GM23338 (cell line): ENCODE measurements at regions not wholly inside any gene's neighbourhood (a gene's known extent, or its start where the extent isn't known, plus 50 kb on each side); places are given as distances from the start of the nearest gene placed in this dataset.

Source experiments
- ATAC-seq: fragments of 200-7000 bp; cut with Tn5 transposase; 3 replicates; pipeline ENCODE4 v1.9.1; 2020
- DNase-seq: peaks from one replicate; pipeline ENCODE4 v3.0.0-alpha.2; 2015; ENCODE audit warnings: low spot score
- H2AFZ ChIP-seq: fragments of 200-600 bp; sonication (generic); 2 replicates; pipeline ENCODE4 v1.8.0; 2016; ENCODE audit warnings: antibody characterized with exemption, mild to moderate bottlenecking, moderate library complexity
- H3F3A ChIP-seq: fragments of 200-600 bp; sonication (generic); replicated peaks from 2 replicates; pipeline ENCODE4 v1.8.0; 2017; ENCODE audit warnings: antibody characterized with exemption, mixed run types, low read depth
- H3K27ac ChIP-seq: fragments of 200-600 bp; sonication (generic); 2 replicates; pipeline ENCODE4 v1.6.1; 2016; ENCODE audit warnings: low read depth
- H3K27me3 ChIP-seq: fragments of 200-600 bp; sonication (generic); 2 replicates; pipeline ENCODE4 v1.8.0; 2016; ENCODE audit warnings: mild to moderate bottlenecking, mixed run types, moderate library complexity; ENCODE audit not compliant: insufficient read depth
- H3K36me3 ChIP-seq: fragments of 200-600 bp; sonication (generic); 2 replicates; pipeline ENCODE4 v1.8.0; 2016; ENCODE audit warnings: mild to moderate bottlenecking; ENCODE audit not compliant: insufficient read depth
- H3K4me1 ChIP-seq: fragments of 200-600 bp; sonication (generic); 2 replicates; pipeline ENCODE4 v1.8.0; 2016; ENCODE audit warnings: mild to moderate bottlenecking, moderate library complexity; ENCODE audit not compliant: insufficient read depth
- H3K4me2 ChIP-seq: fragments of 200-600 bp; sonication (generic); 2 replicates; pipeline ENCODE4 v1.7.1; 2017; ENCODE audit warnings: mixed run types
- H3K4me3 ChIP-seq: fragments of 200-600 bp; sonication (generic); 2 replicates; pipeline ENCODE4 v1.6.1; 2016; ENCODE audit warnings: mixed run types
- H3K79me2 ChIP-seq: fragments of 200-600 bp; sonication (generic); replicated peaks from 2 replicates; pipeline ENCODE4 v1.8.0; 2017; ENCODE audit warnings: mild to moderate bottlenecking; ENCODE audit not compliant: insufficient read depth
- H3K9me2 ChIP-seq: fragments of 200-600 bp; sonication (generic); 2 replicates; pipeline ENCODE4 v1.8.0; 2017; ENCODE audit not compliant: insufficient read depth
- H4K20me1 ChIP-seq: fragments of 200-600 bp; sonication (generic); replicated peaks from 2 replicates; pipeline ENCODE4 v1.8.0; 2017; ENCODE audit warnings: mild to moderate bottlenecking; ENCODE audit not compliant: insufficient read depth
- H3K27ac Mint-ChIP-seq: 2 replicates; pipeline ENCODE4 v1.8.0; 2020; ENCODE audit warnings: inconsistent platforms, mild to moderate bottlenecking, moderate library complexity, mixed read lengths
- H3K27me3 Mint-ChIP-seq: 3 replicates; pipeline ENCODE4 v1.8.0; 2022; ENCODE audit warnings: low read depth, mild to moderate bottlenecking, moderate library complexity, mixed read lengths, inconsistent platforms; ENCODE audit not compliant: insufficient read depth, poor library complexity
- H3K36me3 Mint-ChIP-seq: 3 replicates; pipeline ENCODE4 v1.8.0; 2021; ENCODE audit warnings: low read depth, mild to moderate bottlenecking, inconsistent platforms, moderate library complexity, mixed read lengths
- H3K4me1 Mint-ChIP-seq: 3 replicates; pipeline ENCODE4 v1.8.0; 2020; ENCODE audit warnings: mild to moderate bottlenecking, inconsistent platforms, mixed read lengths
- H3K4me3 Mint-ChIP-seq: 3 replicates; pipeline ENCODE4 v1.8.0; 2021; ENCODE audit warnings: moderate library complexity, mild to moderate bottlenecking, inconsistent platforms, mixed read lengths
- H3K9me3 Mint-ChIP-seq: 3 replicates; pipeline ENCODE4 v1.8.0; 2020; ENCODE audit warnings: moderate library complexity, mild to moderate bottlenecking, inconsistent platforms, mixed read lengths
- CREB1 ChIP-seq: fragments of 250-450 bp; sonication (Bioruptor Pico); IDR thresholded peaks from 2 replicates; pipeline ENCODE4 v1.5.0; 2020; ENCODE audit warnings: low read depth, mild to moderate bottlenecking, moderate library complexity
- EZH2phosphoT487 ChIP-seq: fragments of 200-600 bp; sonication (generic); IDR thresholded peaks from one replicate; pipeline ENCODE4 v1.8.1; 2018; ENCODE audit warnings: antibody characterized with exemption; ENCODE audit not compliant: unreplicated experiment
- JUNB ChIP-seq: IDR thresholded peaks from one replicate; pipeline ENCODE4 v1.6.1; 2016; ENCODE audit warnings: antibody characterized with exemption; ENCODE audit not compliant: unreplicated experiment
- NANOG ChIP-seq: IDR thresholded peaks from 2 replicates; pipeline ENCODE4 v1.6.1; 2016; ENCODE audit warnings: antibody characterized with exemption, borderline replicate concordance
- POLR2AphosphoS5 ChIP-seq: IDR thresholded peaks from 2 replicates; pipeline ENCODE4 v1.6.1; 2016; ENCODE audit warnings: antibody characterized with exemption, low read depth
- STAT1 ChIP-seq: IDR thresholded peaks from one replicate; pipeline ENCODE4 v1.6.1; 2016; ENCODE audit warnings: antibody characterized with exemption; ENCODE audit not compliant: unreplicated experiment
- ZNF114 ChIP-seq: fragments of 250-450 bp; sonication (Bioruptor Pico); IDR thresholded peaks from 2 replicates; pipeline ENCODE4 v1.5.0; 2020; ENCODE audit warnings: mild to moderate bottlenecking, moderate library complexity
- ZNF331 ChIP-seq: fragments of 250-450 bp; sonication (Bioruptor Pico); IDR thresholded peaks from 2 replicates; pipeline ENCODE4 v1.5.0; 2020; ENCODE audit warnings: low read depth, mild to moderate bottlenecking, moderate library complexity
- TF ChIP-seq, protein P1 (sequence below): fragments of 250-450 bp; sonication (Bioruptor Pico); IDR thresholded peaks from 2 replicates; pipeline ENCODE4 v1.5.0; 2020; ENCODE audit warnings: mild to moderate bottlenecking, moderate library complexity
- TF ChIP-seq, protein P2 (sequence below), 2 experiments: fragments of 200-600 bp in 1 of 2; sonication (generic) in 1 of 2; conservative IDR thresholded peaks; 2 replicates each; pipeline versions ENCODE4 v1.5.1 to v1.6.1; 2016 to 2017; ENCODE audit warnings: antibody characterized with exemption in 2 of 2, low read depth in 2 of 2, mild to moderate bottlenecking in 2 of 2, moderate library complexity in 1 of 2
- TF ChIP-seq, protein P3 (sequence below): IDR thresholded peaks from 2 replicates; pipeline ENCODE4 v1.6.1; 2016; ENCODE audit warnings: antibody characterized with exemption
- TF ChIP-seq, protein P4 (sequence below): IDR thresholded peaks from one replicate; pipeline ENCODE4 v1.6.1; 2018; ENCODE audit warnings: antibody characterized with exemption; ENCODE audit not compliant: unreplicated experiment

DNA sequence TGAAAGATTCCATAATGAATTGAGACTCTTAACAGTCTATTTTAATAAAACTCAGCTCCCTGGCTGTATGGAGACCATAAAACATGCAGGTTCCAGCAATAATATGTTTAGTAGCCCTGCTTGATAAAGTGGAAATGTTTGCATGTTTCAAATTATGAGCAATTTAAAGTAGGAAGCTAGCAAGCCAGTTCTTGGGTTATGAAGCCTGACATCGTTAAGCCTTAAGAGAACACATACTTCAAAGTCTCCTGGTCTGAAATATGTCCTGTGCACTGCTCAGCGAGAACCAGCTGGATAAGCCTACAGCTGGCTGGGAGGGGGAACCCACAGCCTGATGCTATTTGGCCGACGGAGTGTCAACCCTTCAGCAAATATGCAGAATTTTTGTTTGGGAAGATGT, 140.3 kb downstream of the SALL1 start:
- H3K9me2 ChIP-seq: no peaks in the 10 kb centered on the region
- H3K27me3 ChIP-seq: no peaks in the 10 kb centered on the region
- no peaks in the 10 kb centered on the region for H3K36me3 ChIP-seq
- H3K4me3 ChIP-seq: no peak overlapping the region
- no peak overlapping the region for H3K27ac ChIP-seq
- no peaks in the 10 kb centered on the region for H4K20me1 ChIP-seq
- H2AFZ ChIP-seq: no peak overlapping the region
- no peak overlapping the region for H3K4me2 ChIP-seq
- TF ChIP-seq STAT1 (no peak), ZNF114 (CRISPR knock-in tag) (no peak), JUNB (no peak), POLR2AphosphoS5 (no peak), CREB1 (CRISPR knock-in tag) (no peak), ZNF331 (no peak), EZH2phosphoT487 (no peak), NANOG (no peak)
- TF ChIP-seq, protein P1, sequence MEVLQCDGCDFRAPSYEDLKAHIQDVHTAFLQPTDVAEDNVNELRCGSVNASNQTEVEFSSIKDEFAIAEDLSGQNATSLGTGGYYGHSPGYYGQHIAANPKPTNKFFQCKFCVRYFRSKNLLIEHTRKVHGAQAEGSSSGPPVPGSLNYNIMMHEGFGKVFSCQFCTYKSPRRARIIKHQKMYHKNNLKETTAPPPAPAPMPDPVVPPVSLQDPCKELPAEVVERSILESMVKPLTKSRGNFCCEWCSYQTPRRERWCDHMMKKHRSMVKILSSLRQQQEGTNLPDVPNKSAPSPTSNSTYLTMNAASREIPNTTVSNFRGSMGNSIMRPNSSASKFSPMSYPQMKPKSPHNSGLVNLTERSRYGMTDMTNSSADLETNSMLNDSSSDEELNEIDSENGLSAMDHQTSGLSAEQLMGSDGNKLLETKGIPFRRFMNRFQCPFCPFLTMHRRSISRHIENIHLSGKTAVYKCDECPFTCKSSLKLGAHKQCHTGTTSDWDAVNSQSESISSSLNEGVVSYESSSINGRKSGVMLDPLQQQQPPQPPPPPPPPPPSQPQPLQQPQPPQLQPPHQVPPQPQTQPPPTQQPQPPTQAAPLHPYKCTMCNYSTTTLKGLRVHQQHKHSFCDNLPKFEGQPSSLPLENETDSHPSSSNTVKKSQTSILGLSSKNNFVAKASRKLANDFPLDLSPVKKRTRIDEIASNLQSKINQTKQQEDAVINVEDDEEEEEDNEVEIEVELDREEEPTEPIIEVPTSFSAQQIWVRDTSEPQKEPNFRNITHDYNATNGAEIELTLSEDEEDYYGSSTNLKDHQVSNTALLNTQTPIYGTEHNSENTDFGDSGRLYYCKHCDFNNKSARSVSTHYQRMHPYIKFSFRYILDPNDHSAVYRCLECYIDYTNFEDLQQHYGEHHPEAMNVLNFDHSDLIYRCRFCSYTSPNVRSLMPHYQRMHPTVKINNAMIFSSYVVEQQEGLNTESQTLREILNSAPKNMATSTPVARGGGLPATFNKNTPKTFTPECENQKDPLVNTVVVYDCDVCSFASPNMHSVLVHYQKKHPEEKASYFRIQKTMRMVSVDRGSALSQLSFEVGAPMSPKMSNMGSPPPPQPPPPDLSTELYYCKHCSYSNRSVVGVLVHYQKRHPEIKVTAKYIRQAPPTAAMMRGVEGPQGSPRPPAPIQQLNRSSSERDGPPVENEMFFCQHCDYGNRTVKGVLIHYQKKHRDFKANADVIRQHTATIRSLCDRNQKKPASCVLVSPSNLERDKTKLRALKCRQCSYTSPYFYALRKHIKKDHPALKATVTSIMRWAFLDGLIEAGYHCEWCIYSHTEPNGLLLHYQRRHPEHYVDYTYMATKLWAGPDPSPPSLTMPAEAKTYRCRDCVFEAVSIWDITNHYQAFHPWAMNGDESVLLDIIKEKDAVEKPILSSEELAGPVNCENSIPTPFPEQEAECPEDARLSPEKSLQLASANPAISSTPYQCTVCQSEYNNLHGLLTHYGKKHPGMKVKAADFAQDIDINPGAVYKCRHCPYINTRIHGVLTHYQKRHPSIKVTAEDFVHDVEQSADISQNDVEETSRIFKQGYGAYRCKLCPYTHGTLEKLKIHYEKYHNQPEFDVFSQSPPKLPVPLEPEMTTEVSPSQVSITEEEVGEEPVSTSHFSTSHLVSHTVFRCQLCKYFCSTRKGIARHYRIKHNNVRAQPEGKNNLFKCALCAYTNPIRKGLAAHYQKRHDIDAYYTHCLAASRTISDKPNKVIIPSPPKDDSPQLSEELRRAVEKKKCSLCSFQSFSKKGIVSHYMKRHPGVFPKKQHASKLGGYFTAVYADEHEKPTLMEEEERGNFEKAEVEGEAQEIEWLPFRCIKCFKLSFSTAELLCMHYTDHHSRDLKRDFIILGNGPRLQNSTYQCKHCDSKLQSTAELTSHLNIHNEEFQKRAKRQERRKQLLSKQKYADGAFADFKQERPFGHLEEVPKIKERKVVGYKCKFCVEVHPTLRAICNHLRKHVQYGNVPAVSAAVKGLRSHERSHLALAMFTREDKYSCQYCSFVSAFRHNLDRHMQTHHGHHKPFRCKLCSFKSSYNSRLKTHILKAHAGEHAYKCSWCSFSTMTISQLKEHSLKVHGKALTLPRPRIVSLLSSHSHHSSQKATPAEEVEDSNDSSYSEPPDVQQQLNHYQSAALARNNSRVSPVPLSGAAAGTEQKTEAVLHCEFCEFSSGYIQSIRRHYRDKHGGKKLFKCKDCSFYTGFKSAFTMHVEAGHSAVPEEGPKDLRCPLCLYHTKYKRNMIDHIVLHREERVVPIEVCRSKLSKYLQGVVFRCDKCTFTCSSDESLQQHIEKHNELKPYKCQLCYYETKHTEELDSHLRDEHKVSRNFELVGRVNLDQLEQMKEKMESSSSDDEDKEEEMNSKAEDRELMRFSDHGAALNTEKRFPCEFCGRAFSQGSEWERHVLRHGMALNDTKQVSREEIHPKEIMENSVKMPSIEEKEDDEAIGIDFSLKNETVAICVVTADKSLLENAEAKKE (CRISPR knock-in tag): no peak
- TF ChIP-seq, protein P2, sequence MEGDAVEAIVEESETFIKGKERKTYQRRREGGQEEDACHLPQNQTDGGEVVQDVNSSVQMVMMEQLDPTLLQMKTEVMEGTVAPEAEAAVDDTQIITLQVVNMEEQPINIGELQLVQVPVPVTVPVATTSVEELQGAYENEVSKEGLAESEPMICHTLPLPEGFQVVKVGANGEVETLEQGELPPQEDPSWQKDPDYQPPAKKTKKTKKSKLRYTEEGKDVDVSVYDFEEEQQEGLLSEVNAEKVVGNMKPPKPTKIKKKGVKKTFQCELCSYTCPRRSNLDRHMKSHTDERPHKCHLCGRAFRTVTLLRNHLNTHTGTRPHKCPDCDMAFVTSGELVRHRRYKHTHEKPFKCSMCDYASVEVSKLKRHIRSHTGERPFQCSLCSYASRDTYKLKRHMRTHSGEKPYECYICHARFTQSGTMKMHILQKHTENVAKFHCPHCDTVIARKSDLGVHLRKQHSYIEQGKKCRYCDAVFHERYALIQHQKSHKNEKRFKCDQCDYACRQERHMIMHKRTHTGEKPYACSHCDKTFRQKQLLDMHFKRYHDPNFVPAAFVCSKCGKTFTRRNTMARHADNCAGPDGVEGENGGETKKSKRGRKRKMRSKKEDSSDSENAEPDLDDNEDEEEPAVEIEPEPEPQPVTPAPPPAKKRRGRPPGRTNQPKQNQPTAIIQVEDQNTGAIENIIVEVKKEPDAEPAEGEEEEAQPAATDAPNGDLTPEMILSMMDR (conservative IDR thresholded peaks at IDR 0.05; ENCODE audit: low read depth in 2 of 2): no peak
- TF ChIP-seq, protein P3, sequence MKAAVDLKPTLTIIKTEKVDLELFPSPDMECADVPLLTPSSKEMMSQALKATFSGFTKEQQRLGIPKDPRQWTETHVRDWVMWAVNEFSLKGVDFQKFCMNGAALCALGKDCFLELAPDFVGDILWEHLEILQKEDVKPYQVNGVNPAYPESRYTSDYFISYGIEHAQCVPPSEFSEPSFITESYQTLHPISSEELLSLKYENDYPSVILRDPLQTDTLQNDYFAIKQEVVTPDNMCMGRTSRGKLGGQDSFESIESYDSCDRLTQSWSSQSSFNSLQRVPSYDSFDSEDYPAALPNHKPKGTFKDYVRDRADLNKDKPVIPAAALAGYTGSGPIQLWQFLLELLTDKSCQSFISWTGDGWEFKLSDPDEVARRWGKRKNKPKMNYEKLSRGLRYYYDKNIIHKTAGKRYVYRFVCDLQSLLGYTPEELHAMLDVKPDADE: no peak
- TF ChIP-seq, protein P4, sequence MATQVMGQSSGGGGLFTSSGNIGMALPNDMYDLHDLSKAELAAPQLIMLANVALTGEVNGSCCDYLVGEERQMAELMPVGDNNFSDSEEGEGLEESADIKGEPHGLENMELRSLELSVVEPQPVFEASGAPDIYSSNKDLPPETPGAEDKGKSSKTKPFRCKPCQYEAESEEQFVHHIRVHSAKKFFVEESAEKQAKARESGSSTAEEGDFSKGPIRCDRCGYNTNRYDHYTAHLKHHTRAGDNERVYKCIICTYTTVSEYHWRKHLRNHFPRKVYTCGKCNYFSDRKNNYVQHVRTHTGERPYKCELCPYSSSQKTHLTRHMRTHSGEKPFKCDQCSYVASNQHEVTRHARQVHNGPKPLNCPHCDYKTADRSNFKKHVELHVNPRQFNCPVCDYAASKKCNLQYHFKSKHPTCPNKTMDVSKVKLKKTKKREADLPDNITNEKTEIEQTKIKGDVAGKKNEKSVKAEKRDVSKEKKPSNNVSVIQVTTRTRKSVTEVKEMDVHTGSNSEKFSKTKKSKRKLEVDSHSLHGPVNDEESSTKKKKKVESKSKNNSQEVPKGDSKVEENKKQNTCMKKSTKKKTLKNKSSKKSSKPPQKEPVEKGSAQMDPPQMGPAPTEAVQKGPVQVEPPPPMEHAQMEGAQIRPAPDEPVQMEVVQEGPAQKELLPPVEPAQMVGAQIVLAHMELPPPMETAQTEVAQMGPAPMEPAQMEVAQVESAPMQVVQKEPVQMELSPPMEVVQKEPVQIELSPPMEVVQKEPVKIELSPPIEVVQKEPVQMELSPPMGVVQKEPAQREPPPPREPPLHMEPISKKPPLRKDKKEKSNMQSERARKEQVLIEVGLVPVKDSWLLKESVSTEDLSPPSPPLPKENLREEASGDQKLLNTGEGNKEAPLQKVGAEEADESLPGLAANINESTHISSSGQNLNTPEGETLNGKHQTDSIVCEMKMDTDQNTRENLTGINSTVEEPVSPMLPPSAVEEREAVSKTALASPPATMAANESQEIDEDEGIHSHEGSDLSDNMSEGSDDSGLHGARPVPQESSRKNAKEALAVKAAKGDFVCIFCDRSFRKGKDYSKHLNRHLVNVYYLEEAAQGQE: no peak
- H3K9me3 Mint-ChIP-seq: no peaks in the 10 kb centered on the region; the same call in 2 of the 3 replicates
- no peak overlapping the region for H3K27ac Mint-ChIP-seq
- no peaks in the 10 kb centered on the region for H3K36me3 Mint-ChIP-seq
- H3K4me1 ChIP-seq: no peaks in the 10 kb centered on the region
- H3F3A ChIP-seq: no peaks in the 10 kb centered on the region
- no peaks in the 10 kb centered on the region for H3K27me3 Mint-ChIP-seq
- peaks cover 5% of the 10 kb centered on the region for H3K4me1 Mint-ChIP-seq
- H3K4me3 Mint-ChIP-seq: no peak overlapping the region
- H3K79me2 ChIP-seq: no peaks in the 10 kb centered on the region
- no peak for DNase-seq
- ATAC-seq: no peak
